ENCODE measurements at regions not wholly inside any gene's neighbourhood (a gene's known extent, or its start where the extent isn't known, plus 50 kb on each side); places are given as distances from the start of the nearest gene placed in this dataset.

GRCh38 chr12:25005376-25005775, 56.5 kb upstream of the BCAT1 start:
- peak; percentile 11 for DNase-seq

GRCh38 chr12:25004447-25004846, 55.5 kb upstream of the BCAT1 start:
- DNase-seq, result no peak

GRCh38 chr12:25001311-25001710, 52.4 kb upstream of the BCAT1 start:
- DNase-seq, result no peak

Measured in MV-4-11 (cell line).